CD4-positive, alpha-beta T cell treated with Interferon gamma for 1 hour (primary cell): ENCODE measurements at regions not wholly inside any gene's neighbourhood (a gene's known extent, or its start where the extent isn't known, plus 50 kb on each side); places are given as distances from the start of the nearest gene placed in this dataset.
"Not testable (repeated sequence)": the region's sequence is repeated elsewhere in the genome, so short reads cannot be mapped to it uniquely, and the experiment has no call there.

Source experiments
- DNase-seq: peaks from one replicate; pipeline ENCODE4 v3.0.0-alpha.2; 2020

DNA sequence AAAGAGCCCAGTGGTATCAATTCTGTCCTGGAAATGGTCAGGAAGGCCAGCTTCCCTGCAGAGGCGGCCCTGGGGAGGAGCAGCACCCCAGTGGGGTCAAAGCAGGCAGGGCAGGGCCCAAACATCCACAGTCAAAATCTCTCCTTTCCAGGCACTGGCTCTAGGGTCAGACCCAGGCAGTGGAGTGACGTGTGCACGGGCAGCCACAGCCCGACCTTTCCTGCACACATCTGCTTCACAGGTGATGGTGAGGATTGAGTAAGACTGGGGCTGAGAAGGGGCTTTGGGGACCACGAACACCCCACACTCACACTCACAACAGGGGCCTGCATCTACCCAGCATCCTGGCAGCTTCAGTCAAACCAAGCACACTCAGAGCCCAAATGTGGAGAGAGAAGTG lies 97.8 kb upstream of the GLI2 start:
- DNase-seq, result no peak

DNA sequence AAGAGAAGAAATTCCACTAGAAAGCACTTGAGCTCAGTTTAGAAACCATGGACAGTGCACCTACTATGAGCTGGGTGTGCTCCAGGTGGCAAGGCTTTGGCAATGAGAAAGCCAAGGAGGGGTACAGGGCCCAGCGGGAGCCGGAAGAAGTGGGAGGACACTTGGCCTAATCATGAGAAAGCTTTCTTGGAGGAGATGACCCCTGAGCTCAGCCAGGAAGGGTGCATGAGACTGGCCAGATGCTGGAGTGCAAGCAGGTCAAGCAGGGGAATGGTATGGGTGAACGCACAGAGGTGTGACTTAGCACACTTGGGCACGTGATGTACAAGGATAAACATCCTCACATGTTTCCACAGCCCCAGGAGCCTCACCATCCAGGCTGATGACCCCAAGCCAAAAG lies 97.2 kb upstream of the GLI2 start:
- DNase-seq, result no peak

DNA sequence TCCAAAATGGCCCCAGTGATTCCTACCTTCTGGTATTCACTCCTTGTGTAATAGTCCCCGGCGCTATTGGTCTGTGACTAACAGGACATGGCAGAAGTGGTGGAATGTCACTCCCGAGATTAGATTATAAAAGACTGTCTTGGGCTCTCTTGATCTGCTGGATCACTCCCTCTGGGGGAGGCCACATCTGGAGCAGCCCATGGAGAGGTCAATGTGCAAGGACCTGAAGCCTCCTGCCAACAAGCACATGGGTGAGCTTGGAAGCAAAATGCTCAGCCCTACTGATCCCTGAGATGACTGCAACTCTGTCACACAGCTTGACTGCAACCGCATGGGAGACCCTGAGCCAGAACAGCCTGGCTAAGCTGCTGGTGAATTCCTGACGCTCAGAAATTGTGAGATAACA lies 94.3 kb upstream of the GLI2 start:
- DNase-seq, result no peak

DNA sequence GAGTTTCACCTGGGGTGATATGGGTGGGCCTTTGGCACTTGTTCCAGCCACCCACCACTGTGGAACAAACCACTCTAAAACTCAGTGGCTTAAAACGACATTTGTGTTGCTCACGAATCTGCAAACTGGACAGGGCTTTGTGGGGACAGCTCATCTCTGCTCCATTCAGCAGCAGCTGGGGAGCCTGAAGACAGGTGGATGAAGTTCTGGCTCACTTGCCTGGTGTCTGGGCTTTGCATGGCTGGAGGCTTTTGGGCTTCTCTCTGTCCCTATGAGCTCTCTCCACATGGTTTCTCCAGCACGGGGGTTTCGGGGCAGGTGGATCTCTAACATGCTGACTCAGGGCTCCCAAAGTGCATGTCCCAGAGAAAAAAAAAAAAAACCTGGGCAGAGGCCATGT lies 93.0 kb upstream of the GLI2 start:
- no peak for DNase-seq

DNA sequence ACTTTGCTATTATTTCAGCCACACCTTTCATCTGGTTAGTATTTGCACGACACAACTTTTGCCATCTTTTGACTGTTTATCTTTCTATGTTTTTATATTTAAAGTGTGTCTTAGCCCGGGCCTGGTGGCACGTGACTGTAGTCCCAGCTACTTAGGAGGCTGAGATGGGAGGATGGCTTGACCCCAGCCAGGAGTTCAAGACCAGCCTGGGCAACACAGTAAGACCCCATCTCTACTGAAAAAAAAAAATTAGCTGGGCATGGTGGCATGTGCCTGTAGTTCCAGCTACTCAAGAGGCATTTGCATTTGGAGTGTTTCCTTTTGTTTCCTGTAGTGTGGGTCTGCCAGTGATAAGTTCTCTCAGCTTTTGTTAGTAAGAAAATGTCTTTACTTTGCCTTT lies 88.7 kb upstream of the GLI2 start:
- DNase-seq, result no peak

DNA sequence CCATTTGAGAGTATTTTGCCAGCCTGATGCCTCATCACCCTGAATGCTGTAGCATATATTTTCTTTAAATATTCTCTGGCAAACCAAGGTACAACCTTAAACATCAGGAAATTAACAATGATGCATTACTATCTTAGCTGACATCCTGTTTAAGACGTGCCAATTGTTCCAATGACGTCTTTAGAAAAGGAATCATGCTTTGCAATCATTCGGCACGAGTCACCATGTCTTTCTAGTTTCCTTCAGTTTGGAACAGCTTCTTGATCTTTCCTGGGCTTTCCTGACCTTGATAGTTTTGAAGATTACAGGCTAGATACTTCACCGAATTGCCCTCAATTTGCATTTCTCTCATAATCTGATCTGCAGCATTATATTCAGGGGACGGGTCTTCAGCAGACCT lies 88.2 kb upstream of the GLI2 start:
- DNase-seq, result no peak

DNA sequence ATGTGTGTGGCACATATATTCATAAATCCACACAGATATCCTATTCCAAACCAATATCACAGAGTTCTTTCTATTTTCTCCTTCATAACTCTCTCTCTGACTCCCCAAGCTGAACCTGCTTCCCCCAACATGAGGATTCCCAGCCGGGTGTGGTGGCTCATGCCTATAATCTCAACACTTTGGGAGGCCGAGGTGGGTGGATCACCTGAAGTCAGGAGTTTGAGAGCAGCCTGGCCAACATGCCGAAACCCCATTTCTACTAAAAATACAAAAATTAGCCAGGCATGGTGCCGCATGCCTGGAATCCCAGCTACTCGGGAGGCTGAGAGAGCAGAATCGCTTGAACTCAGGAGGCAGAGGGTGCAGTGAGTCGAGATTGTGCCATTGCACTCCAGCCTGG lies 86.3 kb upstream of the GLI2 start:
- not testable (repeated sequence) for DNase-seq

DNA sequence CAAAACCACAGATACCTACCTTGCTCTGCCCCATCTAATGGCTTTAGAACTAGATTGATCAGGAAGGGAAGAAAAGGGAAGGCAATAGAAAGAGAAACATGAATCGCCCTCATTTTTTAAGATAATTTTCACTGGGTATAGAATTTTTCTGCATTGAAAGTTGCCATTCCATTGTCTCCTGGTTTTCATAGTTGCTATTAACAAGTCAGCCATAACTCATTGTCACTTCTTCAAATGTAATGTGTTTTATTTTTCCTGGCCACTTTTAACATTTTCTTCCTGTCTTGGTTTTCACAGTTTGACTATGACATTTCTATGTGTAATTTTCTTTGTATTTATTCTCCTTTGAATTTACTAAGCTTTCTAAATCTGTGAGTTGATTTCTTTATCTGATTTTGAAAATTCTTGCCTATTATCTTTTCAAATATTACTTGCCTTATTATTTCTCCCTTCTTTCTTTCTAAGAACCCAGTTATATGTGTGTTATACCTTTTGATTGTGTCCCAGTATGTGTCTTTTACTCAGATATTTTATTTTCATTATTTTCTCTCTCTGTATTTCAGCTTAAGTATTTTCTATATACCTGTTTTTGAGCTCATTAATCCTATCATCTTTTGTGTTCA lies 85.5 kb upstream of the GLI2 start:
- no peak for DNase-seq

DNA sequence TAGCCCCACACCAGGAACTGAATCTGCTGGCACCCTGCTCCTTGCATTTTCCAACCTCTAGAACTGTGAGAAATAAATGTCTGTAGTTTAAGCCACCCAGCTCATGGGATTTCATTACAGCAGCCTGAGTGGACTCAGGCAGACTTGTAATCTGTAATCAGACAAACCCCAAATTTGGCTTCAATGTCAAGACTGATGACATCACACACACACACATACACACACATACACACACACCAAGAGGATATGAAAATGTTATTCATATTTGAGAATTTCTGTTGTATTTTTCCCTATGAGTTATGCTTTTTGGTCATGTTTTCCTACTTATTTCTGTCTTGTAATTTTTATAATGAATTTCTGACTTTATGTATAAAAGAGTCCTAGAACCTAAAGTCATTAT lies 83.8 kb upstream of the GLI2 start:
- DNase-seq, result no peak

DNA sequence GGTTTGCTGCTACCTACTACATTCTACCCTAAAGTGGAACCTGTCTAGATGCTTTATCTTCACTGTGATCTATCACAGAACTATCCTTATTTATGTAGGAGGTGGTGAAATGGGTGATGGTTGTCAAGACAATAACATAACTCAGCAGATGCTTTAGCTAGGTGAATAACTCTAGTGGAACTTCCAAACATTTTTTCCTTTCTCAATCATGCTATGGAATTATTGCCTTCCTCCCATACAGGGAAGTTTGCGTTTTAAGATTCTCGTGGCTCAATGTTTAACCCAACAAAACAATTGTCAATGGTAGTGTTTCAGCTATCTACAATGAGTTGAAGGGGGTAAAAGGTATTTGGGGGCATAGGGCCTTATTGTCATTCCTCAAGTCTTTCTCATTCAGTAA lies 82.6 kb upstream of the GLI2 start:
- no peak for DNase-seq

DNA sequence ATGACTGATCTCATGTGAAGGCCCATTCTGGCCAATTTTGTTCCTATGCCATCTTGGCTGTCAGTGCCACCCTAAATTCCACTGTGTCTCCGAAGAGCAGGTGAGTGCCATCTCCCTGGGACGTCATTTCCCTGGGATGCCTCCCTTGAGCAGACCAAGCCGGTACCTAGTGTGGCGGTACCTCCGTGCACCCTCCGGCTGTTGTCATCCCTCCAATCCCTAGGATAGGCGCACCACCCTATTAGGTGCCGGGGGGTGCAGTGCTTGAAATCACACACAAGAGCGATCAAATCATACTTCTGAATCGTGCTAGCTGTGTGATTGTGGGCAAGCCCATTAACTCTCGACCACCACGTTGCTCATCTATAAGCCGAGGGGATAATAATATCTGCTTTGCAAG lies 81.8 kb upstream of the GLI2 start:
- no peak for DNase-seq

DNA sequence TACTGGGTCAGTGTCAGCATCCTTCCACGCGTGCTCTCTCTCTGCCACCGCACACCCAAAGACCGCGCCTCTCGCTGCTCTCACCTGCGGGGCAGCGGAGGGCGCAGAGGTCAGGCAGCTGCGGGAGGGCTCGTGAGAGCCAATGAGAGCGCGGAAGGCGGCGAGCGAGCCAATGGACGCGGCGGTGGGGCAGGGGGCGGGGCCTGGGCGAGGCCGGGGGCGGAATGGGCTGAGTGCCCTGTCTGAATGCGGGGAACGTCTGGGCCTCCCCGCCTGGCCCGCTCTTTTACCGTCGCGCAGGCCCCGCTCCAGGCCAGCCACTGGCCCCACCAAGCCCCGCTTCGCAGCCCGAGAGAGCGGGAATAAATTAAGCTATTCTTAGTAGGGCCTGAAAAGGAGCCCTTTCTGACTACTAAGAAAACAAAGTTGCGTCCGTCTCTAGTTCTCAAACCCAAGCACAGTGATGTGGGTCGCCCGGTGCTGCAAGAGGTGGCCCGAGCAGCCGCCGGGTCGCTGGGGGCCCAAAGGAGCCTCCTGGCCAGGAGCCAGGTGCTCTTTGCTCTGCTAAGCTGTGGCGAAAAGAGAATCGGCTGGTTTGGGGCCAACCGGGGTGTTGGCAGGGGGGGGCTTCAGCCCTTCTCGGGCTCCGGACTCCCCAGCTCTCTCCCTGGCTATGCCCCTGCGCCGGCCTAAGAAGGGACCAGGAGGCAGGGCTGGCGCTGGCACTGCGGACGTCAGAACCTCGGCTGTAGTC lies 81.1 kb upstream of the GLI2 start:
- no peak for DNase-seq

DNA sequence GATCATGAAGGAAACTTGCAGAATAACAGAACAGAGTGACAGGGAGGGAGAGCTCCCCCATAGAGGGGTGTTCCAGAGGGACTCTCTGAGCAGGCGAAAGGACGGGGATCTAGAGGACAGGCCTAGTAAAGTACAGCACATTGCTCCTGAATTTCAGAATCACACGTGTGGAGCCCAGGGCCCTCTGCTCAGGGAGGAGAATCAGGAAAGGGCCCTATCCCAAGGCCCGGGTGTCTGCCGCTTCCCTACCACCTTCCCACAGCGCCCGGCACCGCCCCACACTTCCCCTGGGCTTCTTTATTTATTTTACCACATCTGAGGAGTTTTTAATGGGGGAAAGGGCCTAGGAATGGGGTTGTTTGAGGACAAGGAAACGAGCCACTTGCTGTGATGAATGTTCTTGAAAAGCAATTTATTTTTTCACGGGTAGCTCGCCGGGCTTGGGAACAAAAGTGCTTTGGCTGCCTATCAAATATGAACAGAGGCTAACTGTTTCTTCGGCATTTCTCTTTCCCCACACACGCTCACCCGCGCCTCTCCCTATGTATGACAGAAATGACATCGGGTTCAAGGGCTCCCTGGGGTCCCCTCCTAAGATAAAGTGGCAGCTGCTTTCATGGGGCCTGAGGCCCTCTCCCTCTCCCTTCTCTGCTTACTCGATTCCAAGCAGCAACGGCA lies 79.3 kb upstream of the GLI2 start:
- no peak for DNase-seq

DNA sequence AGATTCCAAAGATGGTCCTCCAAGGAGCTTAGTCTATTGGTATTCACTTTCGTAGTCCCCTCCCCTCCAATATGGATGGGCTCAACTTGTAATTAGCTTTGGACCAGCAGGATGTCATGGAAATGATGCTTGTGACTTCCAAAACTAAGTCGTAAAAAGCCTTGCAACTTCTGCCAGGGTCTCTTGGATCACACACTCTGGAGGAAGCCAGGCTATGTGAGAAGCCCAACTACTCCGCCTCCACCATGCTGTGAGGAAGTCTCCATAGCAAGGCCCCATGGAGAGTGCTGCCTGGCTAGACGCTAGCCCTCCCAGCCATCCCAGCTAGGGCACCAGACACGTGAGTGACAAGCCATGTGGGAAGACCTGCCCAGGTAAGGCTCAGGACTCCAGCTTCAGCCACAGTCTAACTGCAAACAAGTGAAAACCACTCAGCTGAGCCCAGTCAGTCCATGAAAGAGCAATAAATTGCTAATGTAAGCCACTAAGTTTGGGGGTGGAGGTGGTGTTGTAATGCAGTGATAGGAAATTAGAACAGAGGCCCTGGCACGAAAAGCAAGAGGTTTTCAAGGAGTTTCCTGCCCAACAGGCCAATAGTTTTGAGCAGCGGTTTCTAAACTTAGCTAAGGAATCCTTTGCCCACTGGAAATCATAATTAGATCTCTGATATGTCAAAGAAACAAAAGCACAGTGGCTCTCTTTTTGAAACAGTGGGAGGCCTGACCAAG lies 77.5 kb upstream of the GLI2 start:
- DNase-seq, result no peak

DNA sequence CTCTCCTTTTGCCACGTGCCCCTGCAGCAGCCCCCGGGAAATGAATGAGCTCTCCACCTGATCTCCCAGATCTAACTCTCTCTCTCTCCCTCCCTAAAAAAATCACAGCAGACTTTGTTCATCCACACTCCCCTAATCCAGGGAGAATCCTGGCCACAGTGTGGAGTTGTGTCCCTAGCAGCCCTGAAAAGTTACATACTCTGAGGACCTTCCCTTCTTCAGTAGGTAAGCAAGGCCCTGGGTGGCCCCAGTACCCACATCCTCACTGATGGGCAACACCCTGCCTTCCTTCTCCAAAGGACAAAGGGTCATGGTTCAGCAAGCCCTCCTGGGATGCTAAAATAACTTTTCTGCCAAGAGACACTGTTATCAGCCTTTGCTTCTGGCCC lies 76.9 kb upstream of the GLI2 start:
- no peak for DNase-seq

DNA sequence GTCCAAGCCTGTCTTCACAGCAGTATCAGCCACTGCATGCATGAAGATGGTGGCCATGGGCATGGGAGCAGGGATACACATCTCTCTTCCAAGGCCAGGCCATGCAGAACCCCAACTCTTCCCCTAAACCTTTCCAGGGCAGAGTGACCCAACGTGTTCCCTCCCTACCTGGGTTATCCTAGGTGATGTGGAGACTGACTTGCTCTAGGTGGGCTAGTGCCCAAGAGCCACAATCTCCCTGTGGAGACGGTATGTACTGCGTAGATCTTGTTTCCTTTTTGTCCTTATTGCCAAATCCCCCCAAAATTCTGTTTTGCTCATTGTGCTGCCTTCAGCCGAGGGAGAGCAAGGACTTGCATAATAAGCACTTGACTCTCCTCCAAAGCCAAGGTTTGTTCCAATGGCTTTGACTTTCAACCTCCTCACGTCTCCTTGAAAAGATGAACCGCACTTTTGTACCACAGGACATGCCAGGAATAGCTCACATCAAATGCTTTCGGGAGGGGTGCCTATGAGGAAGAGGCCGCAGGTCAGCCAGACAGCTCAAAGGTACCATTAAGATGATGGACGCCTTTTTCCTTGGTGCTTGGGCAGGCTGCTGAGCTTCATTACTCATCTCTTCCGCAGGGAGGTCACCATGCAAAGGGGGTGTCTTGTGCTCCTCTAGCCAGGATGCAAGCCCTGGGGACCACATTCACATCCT lies 76.2 kb upstream of the GLI2 start:
- no peak for DNase-seq

DNA sequence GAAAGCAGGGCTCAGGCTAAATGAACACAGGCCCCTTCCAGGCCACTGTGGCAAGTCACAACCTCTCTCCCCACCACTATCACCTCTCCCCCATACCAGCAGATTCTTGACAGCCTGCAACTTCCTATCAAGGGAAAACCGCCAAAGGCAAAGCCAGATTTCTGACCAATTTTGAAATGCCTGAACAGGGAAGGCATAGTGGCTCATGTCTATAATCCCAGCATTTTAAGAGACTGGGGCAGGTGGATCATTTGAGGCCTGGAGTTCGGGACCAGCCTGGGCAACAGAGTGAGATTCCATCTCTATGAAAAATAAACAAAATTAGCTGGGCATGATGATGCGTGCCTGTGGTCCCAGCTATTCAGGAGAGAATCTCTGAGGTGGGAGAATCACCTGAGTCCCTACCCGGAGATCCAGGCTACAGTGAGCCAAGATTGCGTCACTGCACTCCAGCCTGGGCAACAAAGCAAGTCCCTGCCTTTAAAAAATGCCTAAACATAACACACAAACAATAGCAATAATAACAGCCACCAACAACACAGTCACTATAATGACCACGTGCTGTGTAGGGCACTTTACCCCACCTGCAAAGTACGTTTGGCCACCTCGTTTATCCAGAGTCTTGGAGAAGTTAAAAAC lies 75.5 kb upstream of the GLI2 start:
- DNase-seq, result no peak

DNA sequence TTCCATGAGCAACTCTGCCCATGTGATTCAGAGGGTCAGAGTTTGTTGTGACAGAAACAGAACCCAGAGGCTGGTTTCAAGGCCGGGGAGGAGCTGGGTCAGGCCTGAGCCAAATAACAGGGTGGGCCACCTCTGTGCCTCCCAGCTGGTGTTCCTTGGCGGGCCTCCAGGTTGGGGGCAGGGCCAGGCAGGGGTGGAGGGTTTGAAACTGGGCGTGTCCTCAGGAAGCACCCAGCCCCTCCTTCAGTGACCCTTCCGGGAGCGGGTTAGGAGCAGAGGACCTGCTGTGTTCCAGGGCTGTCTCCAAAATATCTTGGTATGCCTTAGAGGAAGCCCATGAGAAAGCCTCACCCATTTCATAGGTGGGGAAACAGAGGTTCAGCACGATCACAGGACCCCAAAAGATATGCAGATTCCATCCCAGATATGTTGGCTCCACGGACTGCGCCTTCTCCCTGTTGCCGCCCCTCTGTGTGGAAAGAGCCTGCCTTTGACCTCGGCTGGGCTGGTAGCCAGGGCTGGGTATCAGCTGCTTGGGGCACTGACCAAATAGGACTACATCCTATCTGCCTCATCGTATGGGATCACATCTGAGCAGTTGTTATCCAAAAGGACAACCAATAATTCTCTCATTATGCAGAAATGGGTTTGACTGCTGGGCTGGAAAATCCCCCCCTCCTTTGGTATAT lies 74.8 kb upstream of the GLI2 start:
- no peak for DNase-seq

DNA sequence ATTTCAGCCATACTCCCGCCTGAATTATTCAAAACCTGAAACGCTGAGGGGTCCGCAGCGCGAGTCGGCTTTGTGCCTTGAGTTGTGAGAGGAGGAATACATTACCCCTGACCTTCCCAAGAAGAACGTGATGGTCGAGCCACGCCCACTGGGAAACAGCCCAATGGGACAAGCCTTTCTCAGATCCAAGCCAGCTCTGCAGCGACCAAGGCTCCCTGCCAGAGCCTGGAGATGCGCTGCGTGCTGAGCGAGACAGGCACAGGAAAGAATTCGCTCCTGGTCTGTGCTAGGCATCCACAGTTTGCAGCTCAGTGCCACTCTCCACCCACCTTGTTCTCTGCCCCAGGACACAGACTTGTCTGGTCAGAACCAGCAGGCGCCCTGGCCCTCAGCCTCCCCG lies 74.1 kb upstream of the GLI2 start:
- no peak for DNase-seq

DNA sequence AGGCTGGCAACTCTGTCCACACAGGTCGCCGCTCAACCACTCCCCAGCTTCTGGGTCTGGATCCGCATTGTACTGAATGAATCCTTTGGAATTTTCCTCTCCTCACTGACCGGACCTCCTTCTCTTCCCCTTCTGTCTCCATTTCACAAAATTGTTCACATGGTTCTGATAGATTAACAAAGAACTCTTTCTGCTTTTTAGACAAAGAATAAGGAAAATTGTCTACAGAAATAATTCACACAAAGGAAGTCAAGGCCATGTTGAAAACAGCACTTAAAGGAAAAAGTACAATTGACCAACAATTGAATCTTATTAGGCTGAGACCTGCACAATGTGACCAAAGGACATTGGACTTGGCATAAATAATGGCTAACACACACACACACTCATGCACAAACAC lies 73.6 kb upstream of the GLI2 start:
- DNase-seq, result no peak

DNA sequence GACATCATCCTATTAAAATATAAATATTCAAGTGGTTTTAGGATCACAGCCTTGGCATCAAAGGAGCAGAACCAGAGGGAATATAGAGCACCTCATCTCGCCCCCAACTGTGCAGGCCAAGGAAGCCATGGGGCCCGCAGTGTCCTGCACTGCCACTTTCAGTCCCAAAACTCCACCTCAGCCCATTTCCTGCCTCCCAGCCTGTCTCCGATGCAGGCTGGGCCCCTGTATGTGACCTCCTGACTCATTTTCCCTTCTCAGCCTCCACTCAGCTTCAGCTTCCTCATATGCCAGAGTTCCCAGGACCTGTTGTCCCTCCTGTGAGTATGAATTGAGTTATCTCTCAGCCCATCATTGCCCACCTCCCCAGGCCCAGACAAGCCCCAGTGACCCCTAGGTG lies 72.9 kb upstream of the GLI2 start:
- DNase-seq, result no peak

DNA sequence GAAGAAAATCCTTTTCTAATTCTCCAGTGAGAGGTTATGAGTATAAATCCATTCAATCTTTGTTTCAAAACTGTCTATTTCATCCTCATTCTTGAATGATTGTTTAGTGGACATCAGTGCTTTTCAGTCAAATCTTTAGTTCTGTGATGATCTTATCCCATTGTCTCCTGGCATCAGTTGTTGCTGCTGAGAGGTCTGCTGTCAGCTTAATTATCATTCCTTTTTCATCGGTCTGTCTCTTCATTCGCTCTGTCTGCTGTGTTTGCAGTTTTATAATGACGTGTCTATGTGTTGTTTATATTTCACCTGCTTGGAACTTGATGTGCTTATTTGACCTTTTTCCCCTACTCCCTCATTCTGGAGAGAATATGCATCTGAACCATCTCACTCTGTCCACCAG lies 69.2 kb upstream of the GLI2 start:
- DNase-seq, result no peak
